ENCODE measurements at regions not wholly inside any gene's neighbourhood (a gene's known extent, or its start where the extent isn't known, plus 50 kb on each side); places are given as distances from the start of the nearest gene placed in this dataset.

- no peak for TF ChIP-seq CTCF (IDR thresholded peaks at IDR 0.05)
Observed at GRCh38 chr13:65907666-65908525, 1322.2 kb downstream of the PCDH9 start.

- no peak for TF ChIP-seq CTCF (IDR thresholded peaks at IDR 0.05)
Observed at GRCh38 chr13:65901723-65902122, 1328.4 kb downstream of the PCDH9 start.

GRCh38 chr13:65894049-65894448 is 1336.1 kb downstream of the PCDH9 start:
- TF ChIP-seq CTCF (IDR thresholded peaks at IDR 0.05) = no peak

GRCh38 chr13:65892859-65893258 is 1337.3 kb downstream of the PCDH9 start:
- TF ChIP-seq CTCF (IDR thresholded peaks at IDR 0.05) = no peak

- TF ChIP-seq CTCF (IDR thresholded peaks at IDR 0.05) = no peak
Observed at GRCh38 chr13:65889368-65889767, 1340.8 kb downstream of the PCDH9 start.

- TF ChIP-seq CTCF (IDR thresholded peaks at IDR 0.05) = no peak
Observed at GRCh38 chr13:65882810-65883209, 1347.3 kb downstream of the PCDH9 start.

GRCh38 chr13:65881561-65882155 is 1348.5 kb downstream of the PCDH9 start:
- no peak for TF ChIP-seq CTCF (IDR thresholded peaks at IDR 0.05)

Measured in LNCAP (cell line).